ENCODE measurements at regions not wholly inside any gene's neighbourhood (a gene's known extent, or its start where the extent isn't known, plus 50 kb on each side); places are given as distances from the start of the nearest gene placed in this dataset.
"Not testable (repeated sequence)": the region's sequence is repeated elsewhere in the genome, so short reads cannot be mapped to it uniquely, and the experiment has no call there.

DNA sequence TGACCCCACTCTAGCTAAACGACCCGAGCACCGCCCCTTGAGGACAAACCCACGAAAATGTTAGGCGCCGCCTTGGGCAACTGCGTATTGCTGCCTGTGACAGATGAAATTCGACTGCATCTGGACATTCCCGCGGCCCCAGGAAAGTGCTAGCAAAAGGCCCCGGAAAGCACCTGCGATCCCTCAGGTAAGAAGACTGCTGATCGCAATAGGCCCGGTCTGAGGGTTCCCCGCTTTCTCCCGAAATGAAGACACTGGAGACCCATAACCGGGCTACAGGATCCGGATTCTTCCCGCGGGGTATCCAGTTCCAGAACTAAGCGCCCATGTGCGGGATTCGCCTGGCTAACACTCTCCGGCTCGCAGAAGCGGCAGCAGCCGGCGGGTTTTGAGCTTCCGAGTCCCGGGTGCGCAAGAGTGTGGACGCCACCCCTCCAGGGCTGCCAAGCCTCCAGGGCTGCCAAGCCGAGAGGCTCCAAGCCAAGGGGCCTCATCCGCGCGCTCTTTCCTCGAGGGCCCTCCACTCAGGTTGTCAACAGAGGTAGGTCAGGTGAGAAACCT is 157.9 kb upstream of the NBPF11 start:
- Mint-ChIP-seq H3K9me3 (peaks cover 6 to 15% (median 8%) of the 10 kb centered on the region in 6 donors), H3K4me3 (no peak overlapping the region), H3K27ac (no peak overlapping the region)

DNA sequence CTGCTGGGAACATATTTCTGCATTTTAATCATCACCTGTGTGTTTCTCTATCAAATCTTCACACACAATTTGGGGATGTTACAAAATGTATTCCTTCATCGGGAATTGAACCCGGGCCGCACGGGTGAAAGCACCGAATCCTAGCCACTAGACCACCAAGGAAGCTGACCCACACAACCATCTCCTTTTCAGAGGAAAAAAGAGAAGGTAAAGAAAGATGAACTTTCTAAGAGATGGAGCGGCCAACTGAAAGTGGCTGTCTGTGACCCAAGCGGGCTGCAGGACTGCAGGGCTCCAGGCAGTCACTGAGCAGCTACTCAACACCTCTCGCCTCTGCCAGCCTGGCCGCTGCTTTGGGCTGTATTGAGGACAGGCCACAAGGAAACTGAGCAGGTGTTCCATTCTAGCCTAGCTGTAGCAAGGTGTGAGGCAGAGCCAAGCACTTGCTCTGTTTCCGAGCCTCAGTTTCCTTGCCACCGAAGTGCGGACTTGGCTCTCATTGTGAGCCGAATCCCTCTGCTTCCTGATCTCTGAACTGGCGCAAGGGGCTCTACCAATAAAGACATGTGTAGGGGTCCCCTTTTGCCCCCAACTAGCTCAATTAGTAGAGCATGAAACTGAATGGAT is 156.9 kb upstream of the NBPF11 start:
- Mint-ChIP-seq H3K27me3 (ENCODE audit: low read depth in 3 of 3) (peaks cover 19 to 36% (median 24%) of the 10 kb centered on the region in 3 donors), H3K4me3 (no peak overlapping the region), H3K36me3 (peaks cover 0 to 9% (median 4%) of the 10 kb centered on the region in 3 donors), H3K9me3 (peaks cover 6 to 15% (median 9%) of the 10 kb centered on the region in 6 donors), H3K4me1 (peaks cover 5% of the 10 kb centered on the region in 2 donors), H3K27ac (no peak overlapping the region)
- no peak for DNase-seq

More for the DNA sequence above, 157.9 kb upstream of the NBPF11 start:
- peaks cover 0 to 8% (median 4%) of the 10 kb centered on the region in 3 donors for H3K36me3 Mint-ChIP-seq
- peaks cover 0 to 1% of the 10 kb centered on the region in 2 donors for H3K4me1 Mint-ChIP-seq
- no peak for DNase-seq
- peaks cover 15 to 35% (median 17%) of the 10 kb centered on the region in 3 donors for H3K27me3 Mint-ChIP-seq (ENCODE audit: low read depth in 3 of 3)

DNA sequence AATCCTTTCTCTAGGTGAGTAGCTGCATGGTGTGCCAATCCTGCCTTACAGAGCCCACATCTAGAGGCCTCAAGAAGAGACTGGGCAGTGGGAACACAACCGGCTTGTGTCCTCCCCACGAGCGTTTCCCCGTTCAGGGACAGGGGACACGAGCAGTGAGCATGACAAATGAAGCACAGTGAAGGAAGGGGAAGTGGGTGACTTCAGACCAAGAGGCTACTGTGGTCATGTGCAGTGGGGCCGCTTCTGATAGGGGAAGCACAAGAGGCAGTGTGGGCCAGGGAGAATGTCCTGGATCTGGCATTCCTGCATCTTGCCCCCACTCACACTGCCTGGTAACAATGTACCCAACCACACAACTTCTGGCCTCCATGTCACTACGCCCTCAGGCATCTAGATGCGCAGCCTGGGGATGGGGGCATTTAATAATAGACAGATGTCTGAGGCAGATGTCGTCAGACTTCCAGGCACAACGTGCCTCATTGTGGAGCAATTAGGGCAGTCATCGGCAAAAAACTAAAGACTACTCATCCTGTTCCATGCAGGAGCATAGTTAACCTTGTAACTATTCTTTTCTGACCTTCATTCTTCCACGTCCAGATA is 155.6 kb upstream of the NBPF11 start:
- no peak overlapping the region for H3K27ac Mint-ChIP-seq
- H3K9me3 Mint-ChIP-seq: peaks cover 4 to 15% (median 9%) of the 10 kb centered on the region in 6 donors
- no peak overlapping the region for H3K4me3 Mint-ChIP-seq
- peaks cover 0 to 11% (median 4%) of the 10 kb centered on the region in 3 donors for H3K36me3 Mint-ChIP-seq
- DNase-seq: no peak
- peaks cover 23 to 39% (median 29%) of the 10 kb centered on the region in 3 donors for H3K27me3 Mint-ChIP-seq (ENCODE audit: low read depth in 3 of 3)
- H3K4me1 Mint-ChIP-seq: peaks cover 12 to 14% of the 10 kb centered on the region in 2 donors

DNA sequence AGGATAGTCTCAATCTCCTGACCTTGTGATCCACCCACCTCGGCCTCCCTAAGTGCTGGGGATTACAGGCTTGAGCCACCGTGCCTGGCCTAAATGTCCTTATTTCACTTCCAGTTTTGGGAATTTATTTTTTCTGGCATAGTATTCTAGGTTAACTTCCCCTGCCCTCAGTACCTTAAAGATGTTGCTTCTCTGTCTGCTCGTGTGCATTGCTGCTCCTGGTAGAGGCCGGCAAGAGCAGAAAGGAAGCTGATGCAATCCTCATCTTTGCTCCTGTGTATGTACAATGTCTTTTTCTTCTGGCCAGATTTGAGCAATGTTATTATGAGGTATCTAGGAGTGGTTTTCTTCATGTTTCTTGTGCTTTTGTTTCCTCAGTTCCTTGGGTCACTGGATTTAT is 152.9 kb upstream of the NBPF11 start:
- not testable (repeated sequence) for DNase-seq, H3K36me3 Mint-ChIP-seq, H3K9me3 Mint-ChIP-seq, H3K4me3 Mint-ChIP-seq, H3K27ac Mint-ChIP-seq
- Mint-ChIP-seq H3K27me3 (ENCODE audit: low read depth in 3 of 3) (peaks cover 21 to 32% (median 27%) of the 10 kb centered on the region in 3 donors), H3K4me1 (peaks cover 12 to 14% of the 10 kb centered on the region in 2 donors)

DNA sequence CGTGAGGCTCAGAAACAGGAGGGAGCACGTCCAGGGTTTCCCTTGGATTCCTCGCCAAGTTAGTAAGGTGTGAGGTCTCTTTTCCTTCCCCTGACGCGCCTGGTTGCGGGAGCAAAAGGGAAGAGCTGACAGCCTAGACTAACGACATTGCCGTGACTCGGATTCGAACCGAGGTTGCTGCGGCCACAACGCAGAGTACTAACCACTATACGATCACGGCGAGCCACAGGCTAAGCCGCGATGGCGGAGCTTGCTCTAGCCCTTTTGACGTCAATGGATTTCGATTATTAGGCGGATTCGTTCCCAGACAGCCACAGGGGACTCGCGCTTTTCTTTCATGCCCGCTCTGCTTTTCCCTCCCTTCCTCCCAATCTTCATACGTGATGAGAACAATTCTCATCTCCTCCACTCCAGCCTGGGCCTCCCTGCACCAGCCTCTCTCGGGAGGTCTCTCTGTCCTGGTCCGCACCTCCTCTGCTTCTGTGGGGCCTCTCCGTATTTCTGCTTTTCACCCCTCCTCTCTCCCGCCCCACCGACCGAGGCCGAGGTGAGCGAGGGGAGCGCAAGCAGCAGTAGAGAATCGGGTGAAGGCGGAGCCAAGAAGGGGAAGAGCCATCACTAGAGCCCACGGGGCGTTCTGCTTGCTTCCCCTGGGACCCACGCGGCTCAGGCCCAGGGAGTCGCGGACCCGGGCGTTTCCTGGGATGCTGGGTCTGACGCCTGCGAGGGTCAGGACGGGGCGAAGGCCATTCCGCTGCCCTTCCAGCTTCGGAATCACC is 150.7 kb upstream of the NBPF11 start:
- not testable (repeated sequence) for H3K9me3 Mint-ChIP-seq, H3K36me3 Mint-ChIP-seq, H3K27ac Mint-ChIP-seq
- peak in 2 of 3 donors; percentile 19 to 42 for DNase-seq
- Mint-ChIP-seq H3K4me1 (peaks cover 12 to 14% of the 10 kb centered on the region in 2 donors), H3K4me3 (peak overlapping the region; percentile 69 to 95 (median 75)), H3K27me3 (ENCODE audit: low read depth in 3 of 3) (peaks cover 21 to 27% (median 26%) of the 10 kb centered on the region in 3 donors)

DNA sequence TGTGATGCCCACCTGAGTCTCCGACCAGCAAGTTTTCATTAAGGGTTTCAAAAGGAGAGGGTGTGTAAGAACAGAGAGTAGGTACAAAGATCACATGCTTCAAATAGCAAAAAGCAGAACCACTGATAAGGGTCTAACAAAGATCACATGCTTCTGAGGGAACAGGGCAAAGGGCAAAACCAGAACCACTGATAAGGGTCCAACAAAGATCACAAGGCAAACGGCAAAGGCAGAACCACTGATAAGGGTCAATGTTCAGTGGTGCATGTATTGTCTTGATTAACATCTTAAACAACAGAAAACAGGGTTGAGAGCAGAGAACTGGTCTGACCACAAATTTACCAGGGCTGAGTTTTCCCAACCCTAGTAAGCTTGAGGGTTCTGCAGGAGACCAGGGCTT is 145.8 kb upstream of the NBPF11 start:
- not testable (repeated sequence) for H3K27ac Mint-ChIP-seq; H3K9me3 Mint-ChIP-seq; H3K27me3 Mint-ChIP-seq (ENCODE audit: low read depth in 3 of 3); DNase-seq; H3K4me3 Mint-ChIP-seq; H3K36me3 Mint-ChIP-seq; H3K4me1 Mint-ChIP-seq

DNA sequence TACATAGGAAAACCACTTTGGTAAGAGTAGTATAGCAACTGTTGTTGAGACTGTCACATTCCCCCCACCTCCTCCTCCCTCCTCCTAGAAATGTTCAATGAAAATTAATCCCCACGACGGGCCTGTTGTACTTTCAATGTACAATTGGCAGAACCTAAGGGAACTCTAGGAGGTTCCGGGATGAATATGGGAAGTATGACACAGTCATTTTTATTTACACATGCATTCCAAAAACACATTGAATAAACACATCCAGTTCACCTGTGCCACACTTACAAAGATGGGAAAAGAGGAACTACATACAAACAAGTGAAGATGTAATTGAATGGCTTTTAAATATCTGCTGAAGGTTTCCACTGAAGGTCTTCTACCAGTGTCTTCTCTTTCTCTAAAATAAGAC is 144.4 kb upstream of the NBPF11 start:
- Mint-ChIP-seq H3K27me3 (ENCODE audit: low read depth in 3 of 3) (peaks cover 2 to 6% (median 4%) of the 10 kb centered on the region in 3 donors), H3K9me3 (no peaks in the 10 kb centered on the region), H3K4me3 (no peak overlapping the region), H3K27ac (no peak overlapping the region), H3K36me3 (no peaks in the 10 kb centered on the region), H3K4me1 (no peaks in the 10 kb centered on the region)
- DNase-seq: no peak

DNA sequence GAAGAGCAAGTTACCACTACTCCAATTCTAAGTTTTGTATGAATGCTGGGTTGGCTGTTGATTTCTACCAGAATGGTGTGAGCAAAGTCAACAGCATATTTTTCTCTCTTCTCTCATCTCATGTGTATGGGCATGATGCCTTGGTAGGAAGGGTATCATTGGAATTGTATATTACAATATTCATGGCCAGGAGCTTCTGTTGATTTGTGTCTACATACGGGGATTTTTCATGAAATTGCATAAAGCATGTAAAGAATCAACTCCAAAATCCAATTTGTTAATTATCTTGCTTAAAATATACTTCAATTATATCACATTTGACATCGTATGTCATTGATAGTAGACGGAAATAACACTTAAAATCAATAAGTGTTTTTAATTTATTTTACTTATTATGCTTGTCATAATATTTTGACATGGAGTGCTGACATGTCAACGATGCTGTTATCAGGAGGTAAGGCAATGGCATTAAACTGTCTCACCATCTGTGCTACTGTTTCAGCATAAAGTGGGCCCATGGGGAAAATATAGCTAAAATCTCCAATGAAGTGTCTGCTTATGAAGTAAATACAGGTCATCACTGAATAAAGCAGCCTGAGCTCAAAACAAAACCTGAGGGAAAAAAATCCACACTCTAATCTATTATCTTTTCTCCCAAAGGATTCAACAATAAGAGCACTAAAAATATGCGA is 142.2 kb upstream of the NBPF11 start:
- DNase-seq: no peak
- H3K9me3 Mint-ChIP-seq: no peaks in the 10 kb centered on the region
- H3K4me1 Mint-ChIP-seq: no peaks in the 10 kb centered on the region
- no peaks in the 10 kb centered on the region for H3K36me3 Mint-ChIP-seq
- no peak overlapping the region for H3K4me3 Mint-ChIP-seq
- H3K27me3 Mint-ChIP-seq (ENCODE audit: low read depth in 3 of 3): peaks cover 2 to 6% (median 4%) of the 10 kb centered on the region in 3 donors
- no peak overlapping the region for H3K27ac Mint-ChIP-seq

DNA sequence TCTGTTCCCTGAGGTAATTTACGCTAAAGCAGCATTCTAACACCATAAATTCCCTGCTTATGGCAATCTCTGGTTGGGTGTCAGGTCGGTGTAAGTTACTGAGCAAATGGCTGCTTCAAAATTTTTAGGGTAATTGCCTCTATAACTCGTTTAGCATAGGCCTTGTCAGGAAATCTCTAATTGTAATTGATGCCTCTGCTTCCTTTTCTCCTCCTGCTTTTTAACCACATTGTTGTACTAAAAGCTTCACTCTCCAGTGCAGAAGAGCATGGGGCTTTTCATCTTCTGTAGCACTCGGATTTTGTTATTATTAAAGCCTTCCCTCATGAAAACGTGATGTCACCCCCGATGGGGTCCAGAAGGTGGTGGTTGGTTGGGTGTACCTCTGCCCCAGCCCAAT is 141.6 kb upstream of the NBPF11 start:
- no peaks in the 10 kb centered on the region for H3K9me3 Mint-ChIP-seq
- no peak overlapping the region for H3K27ac Mint-ChIP-seq
- no peaks in the 10 kb centered on the region for H3K36me3 Mint-ChIP-seq
- no peaks in the 10 kb centered on the region for H3K4me1 Mint-ChIP-seq
- DNase-seq: no peak
- H3K27me3 Mint-ChIP-seq (ENCODE audit: low read depth in 3 of 3): peaks cover 2 to 6% (median 4%) of the 10 kb centered on the region in 3 donors
- no peak overlapping the region for H3K4me3 Mint-ChIP-seq

DNA sequence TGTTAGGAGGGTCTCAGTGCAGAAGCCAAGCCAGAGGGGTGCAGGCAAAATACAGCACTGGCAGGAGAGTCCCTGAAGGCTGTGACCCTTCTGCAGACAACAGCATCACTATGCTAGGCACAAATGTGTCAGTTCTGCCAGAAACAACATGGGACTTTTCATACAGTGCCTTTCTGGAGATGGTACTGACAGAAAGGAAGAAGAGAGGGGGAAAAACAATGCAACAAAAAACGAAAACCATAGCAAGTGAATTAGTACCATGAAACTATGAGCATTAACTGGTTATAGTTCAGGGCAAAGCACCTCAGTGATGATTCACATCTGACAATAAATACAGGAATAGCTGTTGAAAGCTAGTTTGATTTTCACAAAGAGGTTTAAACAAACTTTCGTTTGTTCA is 140.8 kb upstream of the NBPF11 start:
- H3K27ac Mint-ChIP-seq: no peak overlapping the region
- H3K36me3 Mint-ChIP-seq: no peaks in the 10 kb centered on the region
- no peak for DNase-seq
- H3K9me3 Mint-ChIP-seq: no peaks in the 10 kb centered on the region
- no peak overlapping the region for H3K4me3 Mint-ChIP-seq
- H3K4me1 Mint-ChIP-seq: no peaks in the 10 kb centered on the region
- H3K27me3 Mint-ChIP-seq (ENCODE audit: low read depth in 3 of 3): peaks cover 3 to 6% (median 4%) of the 10 kb centered on the region in 3 donors

DNA sequence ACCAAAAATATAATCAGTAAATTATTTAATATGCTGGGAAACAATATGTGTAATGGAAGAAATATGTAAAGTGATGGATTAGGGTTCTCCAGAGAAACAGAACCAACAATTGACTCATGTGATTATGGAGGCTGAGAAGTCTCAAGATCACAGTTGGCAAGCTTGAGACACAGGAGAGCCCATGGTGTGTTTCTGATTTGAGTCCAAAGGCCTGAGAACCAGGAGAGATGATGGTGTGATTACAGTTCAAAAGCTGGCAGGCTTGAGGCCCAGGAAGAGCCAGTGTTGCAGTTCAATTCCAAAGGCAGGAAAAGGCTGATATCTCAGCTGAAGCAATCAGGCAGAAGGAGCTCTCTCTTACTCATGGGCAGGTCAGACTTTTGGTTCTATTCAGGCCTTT is 138.8 kb upstream of the NBPF11 start:
- no peaks in the 10 kb centered on the region for H3K4me1 Mint-ChIP-seq

DNA sequence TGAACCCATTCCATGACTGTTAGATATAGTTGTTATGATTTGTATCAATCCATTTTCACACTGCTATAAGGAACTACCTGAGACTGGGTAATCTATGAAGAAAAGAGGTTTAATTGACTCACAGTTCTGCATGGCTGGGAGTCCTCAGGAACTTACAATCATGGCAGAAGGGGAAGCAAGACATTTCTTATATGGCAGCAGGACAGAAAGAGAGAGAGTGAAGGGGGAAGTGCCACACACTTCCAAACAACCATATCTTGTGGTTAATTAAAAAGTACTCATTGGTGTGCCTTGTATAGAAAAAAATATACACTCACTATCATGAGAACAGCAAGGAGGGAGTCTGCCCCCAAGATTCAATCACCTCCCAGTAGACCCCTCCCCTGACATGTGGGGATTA is 137.6 kb upstream of the NBPF11 start:
- no peak for DNase-seq
- Mint-ChIP-seq H3K36me3 (no peaks in the 10 kb centered on the region), H3K4me3 (no peak overlapping the region), H3K27ac (no peak overlapping the region), H3K9me3 (peaks cover 0 to 1% (median 0%) of the 10 kb centered on the region in 6 donors), H3K27me3 (ENCODE audit: low read depth in 3 of 3) (peaks cover under 1 to 8% (median 5%) of the 10 kb centered on the region in 3 donors), H3K4me1 (no peaks in the 10 kb centered on the region)

More for the DNA sequence above, 138.8 kb upstream of the NBPF11 start:
- peaks cover 0 to under 1% (median 0%) of the 10 kb centered on the region in 6 donors for H3K9me3 Mint-ChIP-seq
- peaks cover 5 to 9% (median 5%) of the 10 kb centered on the region in 3 donors for H3K27me3 Mint-ChIP-seq (ENCODE audit: low read depth in 3 of 3)
- DNase-seq: no peak
- no peaks in the 10 kb centered on the region for H3K36me3 Mint-ChIP-seq
- no peak overlapping the region for H3K27ac Mint-ChIP-seq
- no peak overlapping the region for H3K4me3 Mint-ChIP-seq

DNA sequence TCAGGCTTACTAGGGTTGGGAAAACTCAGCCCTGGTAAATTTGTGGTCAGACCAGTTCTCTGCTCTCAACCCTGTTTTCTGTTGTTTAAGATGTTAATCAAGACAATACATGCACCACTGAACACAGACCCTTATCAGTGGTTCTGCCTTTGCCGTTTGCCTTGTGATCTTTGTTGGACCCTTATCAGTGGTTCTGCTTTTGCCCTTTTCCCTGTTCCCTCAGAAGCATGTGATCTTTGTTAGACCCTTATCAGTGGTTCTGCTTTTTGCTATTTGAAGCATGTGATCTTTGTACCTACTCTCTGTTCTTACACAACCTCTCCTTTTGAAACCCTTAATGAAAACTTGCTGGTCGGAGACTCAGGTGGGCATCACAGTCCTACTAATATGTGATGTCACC is 133.9 kb upstream of the NBPF11 start:
- H3K27me3 Mint-ChIP-seq (ENCODE audit: low read depth in 3 of 3): peaks cover 0 to 11% (median 4%) of the 10 kb centered on the region in 3 donors
- not testable (repeated sequence) for H3K4me3 Mint-ChIP-seq

More for the DNA sequence above, 133.9 kb upstream of the NBPF11 start:
- not testable (repeated sequence) for H3K9me3 Mint-ChIP-seq, DNase-seq, H3K36me3 Mint-ChIP-seq, H3K27ac Mint-ChIP-seq, H3K4me1 Mint-ChIP-seq

Measured in immature natural killer cell (primary cell).